Neural progenitor cell (in vitro differentiated cells): ENCODE measurements at regions not wholly inside any gene's neighbourhood (a gene's known extent, or its start where the extent isn't known, plus 50 kb on each side); places are given as distances from the start of the nearest gene placed in this dataset.

Experiments used
- CTCF ChIP-seq: fragments of 200-600 bp; sonication (generic); IDR thresholded peaks from 2 replicates; pipeline ENCODE4 v1.5.1; 2017; ENCODE audit warnings: antibody characterized with exemption, mild to moderate bottlenecking
- EZH2 ChIP-seq: fragments of 200-600 bp; sonication (generic); IDR thresholded peaks from 2 replicates; pipeline ENCODE4 v1.6.1; 2017; ENCODE audit warnings: antibody characterized with exemption, mild to moderate bottlenecking, moderate library complexity

GRCh38 chr1:147452809-147453208 lies 88.5 kb upstream of the BCL9 start:
- TF ChIP-seq CTCF (no peak), EZH2 (no peak)
